HG02610 (cell line): ENCODE measurements at regions not wholly inside any gene's neighbourhood (a gene's known extent, or its start where the extent isn't known, plus 50 kb on each side); places are given as distances from the start of the nearest gene placed in this dataset.
"Not testable (repeated sequence)": the region's sequence is repeated elsewhere in the genome, so short reads cannot be mapped to it uniquely, and the experiment has no call there.

ENCODE experiments used
- ATAC-seq: cut with Tn5 transposase; IDR thresholded peaks from one replicate; pipeline ENCODE4 v1.9.1; 2021; ENCODE audit warnings: mild to moderate bottlenecking, moderate library complexity; ENCODE audit not compliant: unreplicated experiment

GRCh38 chr5:60489856-60490255 lies 210.1 kb downstream of the DEPDC1B start:
- no peak for ATAC-seq

GRCh38 chr5:60489377-60489776 lies 210.6 kb downstream of the DEPDC1B start:
- ATAC-seq = no peak

GRCh38 chr5:60488466-60489130 lies 211.4 kb downstream of the DEPDC1B start:
- no peak for ATAC-seq

GRCh38 chr5:60487885-60488442 lies 212.0 kb downstream of the DEPDC1B start:
- no peak for ATAC-seq

GRCh38 chr5:60487476-60487875 lies 212.5 kb downstream of the DEPDC1B start:
- ATAC-seq = no peak

GRCh38 chr5:60485361-60485760 lies 214.6 kb downstream of the DEPDC1B start:
- no peak for ATAC-seq

GRCh38 chr5:60483050-60483449 lies 216.9 kb downstream of the DEPDC1B start:
- ATAC-seq = no peak

GRCh38 chr5:60482301-60482700 lies 217.7 kb downstream of the DEPDC1B start:
- ATAC-seq = no peak

GRCh38 chr5:60479542-60479941 lies 220.4 kb downstream of the DEPDC1B start:
- ATAC-seq = no peak

GRCh38 chr5:60477849-60478248 lies 222.1 kb downstream of the DEPDC1B start:
- ATAC-seq = no peak

- ATAC-seq = no peak
These were observed 226.3 kb downstream of the DEPDC1B start for GRCh38 chr5:60473654-60474053.

- not testable (repeated sequence) for ATAC-seq
These were observed 226.9 kb downstream of the DEPDC1B start for GRCh38 chr5:60473027-60473426.

- ATAC-seq = no peak
These were observed 229.1 kb downstream of the DEPDC1B start for GRCh38 chr5:60470881-60471280.

- no peak for ATAC-seq
These were observed 230.7 kb downstream of the DEPDC1B start for GRCh38 chr5:60469286-60469685.

GRCh38 chr5:60463179-60463868 lies 236.6 kb downstream of the DEPDC1B start:
- ATAC-seq = no peak

- ATAC-seq = no peak
These were observed 241.3 kb downstream of the DEPDC1B start for GRCh38 chr5:60458666-60459065.

GRCh38 chr5:60457233-60457632 lies 242.7 kb downstream of the DEPDC1B start:
- ATAC-seq = no peak

- ATAC-seq = no peak
These were observed 244.4 kb downstream of the DEPDC1B start for GRCh38 chr5:60455589-60455988.

GRCh38 chr5:60454277-60454676 lies 245.7 kb downstream of the DEPDC1B start:
- not testable (repeated sequence) for ATAC-seq

- no peak for ATAC-seq
These were observed 246.6 kb downstream of the DEPDC1B start for GRCh38 chr5:60453186-60453976.

GRCh38 chr5:60448600-60448999 lies 251.4 kb downstream of the DEPDC1B start:
- ATAC-seq = no peak
